Mesothelial cell of epicardium (in vitro differentiated cells): ENCODE measurements at regions not wholly inside any gene's neighbourhood (a gene's known extent, or its start where the extent isn't known, plus 50 kb on each side); places are given as distances from the start of the nearest gene placed in this dataset.
A peak's percentile ranks its signal among the peaks of the same experiment; 100 is the strongest.
"Not testable (repeated sequence)": the region's sequence is repeated elsewhere in the genome, so short reads cannot be mapped to it uniquely, and the experiment has no call there.

Source experiments
- DNase-seq, 2 experiments: peaks; one replicate each; pipeline ENCODE4 v3.0.0; 2021; ENCODE audit warnings: low spot score in 2 of 2; ENCODE audit not compliant: unreplicated experiment in 2 of 2
- H3K27ac Mint-ChIP-seq: 2 replicates; pipeline ENCODE4 v1.8.0; 2021; ENCODE audit warnings: mixed read lengths
- H3K27me3 Mint-ChIP-seq: 2 replicates; pipeline ENCODE4 v1.8.0; 2021; ENCODE audit warnings: low read depth, mixed read lengths
- H3K36me3 Mint-ChIP-seq: 2 replicates; pipeline ENCODE4 v1.8.0; 2021; ENCODE audit warnings: mixed read lengths
- H3K4me1 Mint-ChIP-seq: 2 replicates; pipeline ENCODE4 v1.8.0; 2021; ENCODE audit warnings: mixed read lengths
- H3K4me3 Mint-ChIP-seq: 2 replicates; pipeline ENCODE4 v1.8.0; 2021; ENCODE audit warnings: mild to moderate bottlenecking, moderate library complexity, mixed read lengths
- H3K9me3 Mint-ChIP-seq: 2 replicates; pipeline ENCODE4 v1.8.0; 2021; ENCODE audit warnings: mixed read lengths
- TF ChIP-seq, protein P1 (sequence below): fragments of 200-600 bp; sonication (generic); IDR thresholded peaks from one replicate; pipeline ENCODE4 v1.5.0; 2021; ENCODE audit warnings: antibody characterized with exemption; ENCODE audit not compliant: unreplicated experiment

GRCh38 chr2:175707322-175707721, 294.7 kb downstream of the LNPK start:
- no peak for DNase-seq
- H3K4me3 Mint-ChIP-seq, result no peak overlapping the region
- H3K36me3 Mint-ChIP-seq, result no peaks in the 10 kb centered on the region

DNA sequence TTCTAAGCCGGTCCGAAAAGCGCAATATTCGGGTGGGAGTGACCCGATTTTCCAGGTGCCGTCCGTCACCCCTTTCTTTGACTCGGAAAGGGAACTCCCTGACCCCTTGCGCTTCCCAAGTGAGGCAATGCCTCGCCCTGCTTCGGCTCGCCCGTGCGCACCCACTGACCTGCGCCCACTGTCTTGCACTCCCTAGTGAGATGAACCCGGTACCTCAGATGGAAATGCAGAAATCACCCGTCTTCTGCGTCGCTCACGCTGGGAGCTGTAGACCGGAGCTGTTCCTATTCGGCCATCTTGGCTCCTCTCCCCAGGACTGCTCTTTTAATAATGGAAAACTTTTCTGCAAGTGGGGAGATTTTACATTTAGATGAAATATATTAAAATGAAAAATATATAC, 297.5 kb downstream of the LNPK start:
- H3K27ac Mint-ChIP-seq, result not testable (repeated sequence)

More at GRCh38 chr2:175707322-175707721, 294.7 kb downstream of the LNPK start:
- H3K4me1 Mint-ChIP-seq, result no peaks in the 10 kb centered on the region
- peaks cover 19% of the 10 kb centered on the region for H3K9me3 Mint-ChIP-seq
- H3K27me3 Mint-ChIP-seq, result peaks cover 2% of the 10 kb centered on the region
- TF ChIP-seq, protein P1, sequence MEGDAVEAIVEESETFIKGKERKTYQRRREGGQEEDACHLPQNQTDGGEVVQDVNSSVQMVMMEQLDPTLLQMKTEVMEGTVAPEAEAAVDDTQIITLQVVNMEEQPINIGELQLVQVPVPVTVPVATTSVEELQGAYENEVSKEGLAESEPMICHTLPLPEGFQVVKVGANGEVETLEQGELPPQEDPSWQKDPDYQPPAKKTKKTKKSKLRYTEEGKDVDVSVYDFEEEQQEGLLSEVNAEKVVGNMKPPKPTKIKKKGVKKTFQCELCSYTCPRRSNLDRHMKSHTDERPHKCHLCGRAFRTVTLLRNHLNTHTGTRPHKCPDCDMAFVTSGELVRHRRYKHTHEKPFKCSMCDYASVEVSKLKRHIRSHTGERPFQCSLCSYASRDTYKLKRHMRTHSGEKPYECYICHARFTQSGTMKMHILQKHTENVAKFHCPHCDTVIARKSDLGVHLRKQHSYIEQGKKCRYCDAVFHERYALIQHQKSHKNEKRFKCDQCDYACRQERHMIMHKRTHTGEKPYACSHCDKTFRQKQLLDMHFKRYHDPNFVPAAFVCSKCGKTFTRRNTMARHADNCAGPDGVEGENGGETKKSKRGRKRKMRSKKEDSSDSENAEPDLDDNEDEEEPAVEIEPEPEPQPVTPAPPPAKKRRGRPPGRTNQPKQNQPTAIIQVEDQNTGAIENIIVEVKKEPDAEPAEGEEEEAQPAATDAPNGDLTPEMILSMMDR, result no peak
- no peak overlapping the region for H3K27ac Mint-ChIP-seq

DNA sequence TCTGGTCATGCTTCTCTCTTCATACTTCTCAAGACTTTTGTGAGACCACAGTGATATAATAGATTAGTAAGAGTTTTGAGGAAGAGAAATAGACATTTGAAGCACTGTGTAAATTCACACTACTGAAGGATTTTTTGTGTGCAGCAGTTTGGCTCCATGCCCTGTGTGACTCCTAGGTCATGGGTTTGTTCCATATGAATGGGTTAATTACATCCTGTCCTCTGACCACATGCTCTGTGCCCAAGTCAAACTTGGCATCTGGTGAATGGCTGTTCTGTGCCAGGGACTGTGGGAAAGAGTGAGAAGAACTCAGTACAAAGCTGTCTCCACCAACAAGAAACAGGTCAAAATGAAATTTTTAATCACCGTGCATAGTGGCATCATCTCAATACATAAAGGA, 304.0 kb downstream of the LNPK start:
- H3K27ac Mint-ChIP-seq, result no peak overlapping the region
- DNase-seq, result no peak
- no peaks in the 10 kb centered on the region for H3K36me3 Mint-ChIP-seq
- no peaks in the 10 kb centered on the region for H3K4me1 Mint-ChIP-seq
- TF ChIP-seq, protein P1, result no peak
- peaks cover 18% of the 10 kb centered on the region for H3K27me3 Mint-ChIP-seq
- H3K9me3 Mint-ChIP-seq, result no peaks in the 10 kb centered on the region
- H3K4me3 Mint-ChIP-seq, result no peak overlapping the region

More for the DNA sequence above, 297.5 kb downstream of the LNPK start:
- not testable (repeated sequence) for H3K36me3 Mint-ChIP-seq, H3K4me1 Mint-ChIP-seq, H3K4me3 Mint-ChIP-seq, H3K9me3 Mint-ChIP-seq, H3K27me3 Mint-ChIP-seq, DNase-seq

DNA sequence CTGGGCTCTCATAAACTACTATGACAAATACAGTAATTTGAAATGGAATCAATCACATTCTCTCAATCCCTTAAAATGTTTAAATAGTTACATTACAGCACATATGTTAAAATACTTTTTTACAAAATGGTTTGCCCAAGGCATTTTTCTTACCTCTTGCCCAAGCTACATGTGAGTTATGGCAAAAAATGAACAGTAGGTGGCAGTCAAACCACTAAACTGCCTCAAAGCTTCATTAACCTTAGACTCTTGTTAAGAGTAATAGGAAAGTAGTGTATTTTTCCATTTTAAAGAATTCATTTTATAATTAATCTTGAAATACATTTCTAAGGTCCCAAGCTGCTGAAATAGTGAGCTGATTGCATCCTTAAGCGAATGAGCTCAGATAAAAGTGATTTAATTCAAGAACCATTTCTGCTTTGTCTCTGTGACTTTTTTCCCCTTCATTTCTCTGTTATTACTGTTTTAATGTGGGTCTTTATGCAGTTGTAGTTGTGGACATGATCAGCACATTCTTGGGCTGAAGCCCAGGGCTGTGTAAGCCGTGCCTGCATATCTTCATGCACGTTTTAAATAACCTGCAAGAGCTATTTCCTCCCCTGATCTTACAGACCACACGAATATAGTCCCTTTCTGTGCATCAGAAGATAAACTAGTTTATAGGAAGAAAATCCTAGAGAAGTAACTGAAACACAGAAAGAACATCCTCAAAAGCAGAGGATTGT, 311.8 kb downstream of the LNPK start:
- no peak overlapping the region for H3K4me3 Mint-ChIP-seq
- peaks cover 3% of the 10 kb centered on the region for H3K4me1 Mint-ChIP-seq
- H3K9me3 Mint-ChIP-seq, result no peaks in the 10 kb centered on the region
- no peaks in the 10 kb centered on the region for H3K36me3 Mint-ChIP-seq
- DNase-seq, result no peak
- TF ChIP-seq, protein P1, result peak; percentile 77
- peaks cover 43% of the 10 kb centered on the region for H3K27me3 Mint-ChIP-seq
- no peak overlapping the region for H3K27ac Mint-ChIP-seq

- Mint-ChIP-seq H3K4me1 (peaks cover 3% of the 10 kb centered on the region), H3K9me3 (no peaks in the 10 kb centered on the region), H3K27me3 (peaks cover 51% of the 10 kb centered on the region), H3K4me3 (no peak overlapping the region), H3K27ac (no peak overlapping the region), H3K36me3 (no peaks in the 10 kb centered on the region)
- DNase-seq, result no peak
- TF ChIP-seq, protein P1, result no peak
These were observed 313.8 kb downstream of the LNPK start for GRCh38 chr2:175688243-175688642.

DNA sequence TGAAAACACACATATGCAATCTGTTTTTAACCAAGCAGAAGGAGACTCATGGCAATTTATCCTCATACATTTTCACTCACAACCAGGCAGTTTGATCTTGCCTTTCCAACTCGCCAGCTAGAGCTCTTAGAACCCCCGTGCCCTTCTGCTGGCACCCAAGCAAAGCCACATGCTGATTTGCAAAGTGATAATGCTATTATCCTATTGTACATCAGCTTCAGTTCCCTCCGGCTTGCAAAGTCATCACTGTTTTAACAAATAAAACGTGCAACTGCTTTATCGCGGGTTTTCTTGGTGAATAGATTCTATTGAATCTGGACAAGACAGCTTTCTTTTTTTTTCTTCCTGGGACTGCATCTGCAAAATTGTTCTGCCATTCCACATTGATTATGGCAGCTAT, 314.6 kb downstream of the LNPK start:
- no peak overlapping the region for H3K27ac Mint-ChIP-seq
- H3K27me3 Mint-ChIP-seq, result peaks cover 53% of the 10 kb centered on the region
- no peak for DNase-seq
- no peaks in the 10 kb centered on the region for H3K36me3 Mint-ChIP-seq
- TF ChIP-seq, protein P1, result no peak
- no peak overlapping the region for H3K4me3 Mint-ChIP-seq
- H3K9me3 Mint-ChIP-seq, result no peaks in the 10 kb centered on the region
- peaks cover 3% of the 10 kb centered on the region for H3K4me1 Mint-ChIP-seq
